Liver (tissue), 8 donors: ENCODE measurements at regions not wholly inside any gene's neighbourhood (a gene's known extent, or its start where the extent isn't known, plus 50 kb on each side); places are given as distances from the start of the nearest gene placed in this dataset.

Experiments
- DNase-seq: peaks from one replicate; pipeline ENCODE4 v3.0.0-alpha.2; 2017; ENCODE audit warnings: low spot score
- H3K27ac ChIP-seq, 2 donors: one replicate each; pipeline ENCODE4 v1.7.0; 2013; ENCODE audit warnings: inconsistent platforms in 2 of 2, low read length in 2 of 2, control low read depth in 1 of 2, low read depth in 1 of 2, mild to moderate bottlenecking in 1 of 2
- H3K27me3 ChIP-seq, 4 donors: one replicate each; pipeline versions ENCODE4 v1.6.1 to v1.7.0; 2013; ENCODE audit warnings: low read length in 3 of 4, inconsistent platforms in 1 of 4, mild to moderate bottlenecking in 1 of 4, moderate library complexity in 1 of 4; ENCODE audit not compliant: control insufficient read depth in 4 of 4, insufficient read depth in 4 of 4
- H3K36me3 ChIP-seq, 4 donors: one replicate each; pipeline versions ENCODE4 v1.6.1 to v1.7.0; 2013; ENCODE audit warnings: low read length in 3 of 4, mild to moderate bottlenecking in 3 of 4, low read depth in 1 of 4, moderate library complexity in 1 of 4; ENCODE audit not compliant: control insufficient read depth in 4 of 4, insufficient read depth in 3 of 4
- H3K4me1 ChIP-seq, 4 donors: one replicate each; pipeline versions ENCODE4 v1.6.1 to v1.7.0; 2013; ENCODE audit warnings: low read length in 3 of 4, mild to moderate bottlenecking in 3 of 4, moderate library complexity in 1 of 4; ENCODE audit not compliant: control insufficient read depth in 4 of 4, insufficient read depth in 4 of 4
- H3K4me3 ChIP-seq, 3 donors: one replicate each; pipeline versions ENCODE4 v1.6.1 to v1.7.0; 2013; ENCODE audit warnings: low read length in 3 of 3, control low read depth in 1 of 3, low read depth in 1 of 3, mild to moderate bottlenecking in 1 of 3
- H3K9ac ChIP-seq, 2 donors: one replicate each; pipeline ENCODE4 v1.7.0; 2013; ENCODE audit warnings: low read length in 2 of 2, mild to moderate bottlenecking in 2 of 2, moderate library complexity in 2 of 2, control low read depth in 1 of 2, low read depth in 1 of 2
- H3K9me3 ChIP-seq, 4 donors: one replicate each; pipeline versions ENCODE4 v1.6.1 to v1.7.0; 2013; ENCODE audit warnings: low read length in 3 of 4; ENCODE audit not compliant: control insufficient read depth in 4 of 4
- EGR1 ChIP-seq, 2 donors: IDR thresholded peaks; 2 replicates each; pipeline ENCODE4 v1.6.1; 2016 to 2018; ENCODE audit warnings: antibody characterized with exemption in 2 of 2, low read depth in 2 of 2
- FOXA1 ChIP-seq: IDR thresholded peaks from 2 replicates; pipeline ENCODE4 v1.6.1; 2016; ENCODE audit warnings: antibody characterized with exemption
- HNF4A ChIP-seq, 2 donors: conservative IDR thresholded peaks; 2 replicates each; pipeline ENCODE4 v1.6.1; 2016; ENCODE audit warnings: antibody characterized with exemption in 2 of 2, mild to moderate bottlenecking in 2 of 2
- HNF4G ChIP-seq: IDR thresholded peaks from 2 replicates; pipeline ENCODE4 v1.6.1; 2016; ENCODE audit warnings: antibody characterized with exemption
- JUND ChIP-seq, 2 donors: IDR thresholded peaks; 2 replicates each; pipeline ENCODE4 v1.6.1; 2016; ENCODE audit warnings: antibody characterized with exemption in 2 of 2
- RAD21 ChIP-seq, 2 donors: IDR thresholded peaks; 2 replicates each; pipeline ENCODE4 v1.6.1; 2016; ENCODE audit warnings: antibody characterized with exemption in 2 of 2, mild to moderate bottlenecking in 2 of 2
- RXRA ChIP-seq, 2 donors: IDR thresholded peaks; 2 replicates each; pipeline ENCODE4 v1.6.1; 2017 to 2018; ENCODE audit warnings: antibody characterized with exemption in 2 of 2, mild to moderate bottlenecking in 1 of 2
- TAF1 ChIP-seq: conservative IDR thresholded peaks from 2 replicates; pipeline ENCODE4 v1.6.1; 2016; ENCODE audit warnings: antibody characterized with exemption, mild to moderate bottlenecking
- YY1 ChIP-seq: IDR thresholded peaks from 2 replicates; pipeline ENCODE4 v1.6.1; 2016; ENCODE audit warnings: antibody characterized with exemption, mild to moderate bottlenecking
- WGBS: extraction: QIAGEN DNeasy Blood & Tissue Kit; methylation state at CpG from one replicate; pipeline ENCODE4 v1.1.7; 2013; 5-methylcytosine and 5-hydroxymethylcytosine counted together
- TF ChIP-seq, protein P1 (sequence below): IDR thresholded peaks from 2 replicates; pipeline ENCODE4 v1.6.1; 2016; ENCODE audit warnings: antibody characterized with exemption
- TF ChIP-seq, protein P2 (sequence below): IDR thresholded peaks from 2 replicates; pipeline ENCODE4 v1.6.1; 2016; ENCODE audit warnings: antibody characterized with exemption
- TF ChIP-seq, protein P3 (sequence below): fragments of 150-350 bp; IDR thresholded peaks from 2 replicates; pipeline ENCODE4 v1.5.1; 2017; ENCODE audit warnings: improper control_type of control experiment, low read depth, low read length; ENCODE audit not compliant: missing input control
- TF ChIP-seq, protein P4 (sequence below): IDR thresholded peaks from 2 replicates; pipeline ENCODE4 v1.6.1; 2016; ENCODE audit warnings: antibody characterized with exemption
- donor health status: healthy.
- donor health status: healthy.
- donor health status: healthy.
- donor health status: healthy.
- donor health status: healthy.

DNA sequence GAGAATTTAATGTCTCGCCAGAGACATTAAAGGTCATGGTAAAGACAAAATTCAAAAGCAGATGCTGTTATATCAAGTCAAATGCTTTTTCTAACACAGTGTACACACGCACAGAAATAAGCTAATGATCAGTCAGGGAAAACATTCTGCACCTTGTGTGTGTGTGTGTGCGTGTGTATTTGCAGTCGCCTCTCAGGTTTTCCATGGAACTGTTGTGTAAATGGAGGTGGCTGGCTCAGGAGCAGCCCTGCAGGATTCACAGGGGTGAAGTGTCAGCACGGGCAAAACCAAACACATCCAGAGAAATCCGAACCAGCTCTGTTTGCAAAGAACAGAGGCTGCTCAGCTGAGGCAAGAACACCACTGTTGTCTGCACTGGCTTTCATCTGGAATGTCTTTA is 76.2 kb upstream of the YWHAQ start:
- TF ChIP-seq FOXA1 = no peak
- TF ChIP-seq TAF1 = no peak
- H3K4me1 ChIP-seq = no peaks in the 10 kb centered on the region
- no peak overlapping the region for H3K27ac ChIP-seq
- 66% methylated on average over 6 of the region's 6 CpGs for WGBS
- H3K9ac ChIP-seq = no peak overlapping the region
- H3K36me3 ChIP-seq = no peaks in the 10 kb centered on the region
- DNase-seq = peak; percentile 50
- no peaks in the 10 kb centered on the region for H3K27me3 ChIP-seq
- H3K4me3 ChIP-seq = no peak overlapping the region
- no peaks in the 10 kb centered on the region for H3K9me3 ChIP-seq

DNA sequence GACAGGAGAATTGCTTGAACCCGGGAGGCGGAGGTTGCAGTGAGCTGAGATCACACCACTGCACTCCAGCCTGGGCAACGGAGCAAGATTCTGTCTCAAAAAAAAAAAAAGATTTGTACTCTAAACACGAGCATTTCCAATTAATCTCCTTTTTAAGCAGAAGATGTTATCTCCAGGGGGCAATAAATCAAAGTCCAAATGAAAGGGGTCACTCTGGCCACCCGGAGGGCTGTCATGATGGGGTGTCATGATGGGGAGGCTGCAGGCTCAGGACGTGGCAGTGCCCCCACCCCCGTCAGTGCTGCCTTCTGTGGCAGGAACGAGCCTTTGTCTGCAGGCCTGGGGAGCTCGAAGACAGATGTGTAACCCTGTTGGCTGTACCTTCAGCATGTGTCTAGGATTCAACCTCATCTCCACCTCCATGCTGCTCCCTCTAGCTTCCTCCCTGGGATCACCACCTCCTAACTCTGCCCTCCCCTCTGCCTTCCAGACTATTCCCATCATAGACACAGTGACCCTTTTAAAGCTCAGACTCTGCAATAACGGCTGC is 76.9 kb upstream of the YWHAQ start:
- no peaks in the 10 kb centered on the region for H3K27me3 ChIP-seq
- no peaks in the 10 kb centered on the region for H3K4me1 ChIP-seq
- H3K4me3 ChIP-seq = no peak overlapping the region
- WGBS = 81% methylated on average over 10 of the region's 10 CpGs
- H3K9ac ChIP-seq = no peak overlapping the region
- no peaks in the 10 kb centered on the region for H3K36me3 ChIP-seq
- no peak overlapping the region for H3K27ac ChIP-seq
- TF ChIP-seq, protein P1, sequence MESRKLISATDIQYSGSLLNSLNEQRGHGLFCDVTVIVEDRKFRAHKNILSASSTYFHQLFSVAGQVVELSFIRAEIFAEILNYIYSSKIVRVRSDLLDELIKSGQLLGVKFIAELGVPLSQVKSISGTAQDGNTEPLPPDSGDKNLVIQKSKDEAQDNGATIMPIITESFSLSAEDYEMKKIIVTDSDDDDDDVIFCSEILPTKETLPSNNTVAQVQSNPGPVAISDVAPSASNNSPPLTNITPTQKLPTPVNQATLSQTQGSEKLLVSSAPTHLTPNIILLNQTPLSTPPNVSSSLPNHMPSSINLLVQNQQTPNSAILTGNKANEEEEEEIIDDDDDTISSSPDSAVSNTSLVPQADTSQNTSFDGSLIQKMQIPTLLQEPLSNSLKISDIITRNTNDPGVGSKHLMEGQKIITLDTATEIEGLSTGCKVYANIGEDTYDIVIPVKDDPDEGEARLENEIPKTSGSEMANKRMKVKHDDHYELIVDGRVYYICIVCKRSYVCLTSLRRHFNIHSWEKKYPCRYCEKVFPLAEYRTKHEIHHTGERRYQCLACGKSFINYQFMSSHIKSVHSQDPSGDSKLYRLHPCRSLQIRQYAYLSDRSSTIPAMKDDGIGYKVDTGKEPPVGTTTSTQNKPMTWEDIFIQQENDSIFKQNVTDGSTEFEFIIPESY = no peak
- TF ChIP-seq HNF4A (conservative IDR thresholded peaks at IDR 0.05) = no peak
- no peak for TF ChIP-seq YY1
- TF ChIP-seq RXRA (IDR thresholded peaks at IDR 0.05) = no peak
- no peak for TF ChIP-seq HNF4G
- TF ChIP-seq, protein P2, sequence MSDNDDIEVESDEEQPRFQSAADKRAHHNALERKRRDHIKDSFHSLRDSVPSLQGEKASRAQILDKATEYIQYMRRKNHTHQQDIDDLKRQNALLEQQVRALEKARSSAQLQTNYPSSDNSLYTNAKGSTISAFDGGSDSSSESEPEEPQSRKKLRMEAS = no peak
- no peak for TF ChIP-seq RAD21 (IDR thresholded peaks at IDR 0.05)
- no peak for TF ChIP-seq JUND (IDR thresholded peaks at IDR 0.05)
- DNase-seq = no peak
- no peaks in the 10 kb centered on the region for H3K9me3 ChIP-seq

DNA sequence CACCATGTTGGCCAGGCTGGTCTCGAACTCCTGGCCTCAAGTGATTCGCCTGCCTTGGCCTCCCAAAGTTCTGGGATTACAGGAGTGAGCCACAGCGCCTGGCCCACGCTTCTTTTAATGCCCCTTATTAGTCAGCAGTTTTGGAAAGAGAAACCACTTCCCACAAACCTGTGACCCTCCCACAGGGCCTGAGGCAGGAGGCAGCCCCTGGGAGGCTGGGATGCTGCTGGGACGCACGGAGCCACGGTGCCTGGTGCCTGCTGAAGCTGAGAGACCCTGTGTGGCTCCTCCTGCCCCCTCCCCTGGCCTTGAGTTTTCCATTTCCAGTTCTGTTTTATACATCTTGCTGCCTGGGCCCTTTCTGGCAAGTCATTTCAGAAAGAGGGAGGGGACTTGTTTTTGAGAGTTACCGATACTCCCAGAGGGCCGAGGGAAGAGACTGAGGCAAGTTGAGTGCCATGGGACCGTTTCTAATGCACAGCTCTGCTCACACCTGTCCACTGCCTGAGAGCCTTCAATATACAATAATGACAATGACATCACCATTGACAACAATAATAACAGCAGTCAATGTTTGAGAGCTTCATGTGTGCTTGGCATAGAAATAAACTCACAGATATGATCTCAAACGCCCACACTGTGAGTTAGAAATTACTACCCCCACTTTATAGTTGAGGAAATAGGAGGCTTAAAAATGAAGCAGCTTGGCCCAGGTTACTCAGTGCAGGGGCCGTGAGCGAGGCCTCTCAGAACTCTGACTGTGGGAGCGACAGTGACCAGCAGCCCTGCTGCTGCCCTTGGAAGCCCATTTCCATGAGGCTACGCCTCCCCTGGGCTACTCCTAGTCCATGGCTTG is 78.1 kb upstream of the YWHAQ start:
- Histone ChIP-seq H3K4me1 (no peaks in the 10 kb centered on the region), H3K27ac (no peak overlapping the region), H3K4me3 (no peak overlapping the region), H3K9ac (no peak overlapping the region), H3K36me3 (no peaks in the 10 kb centered on the region), H3K27me3 (no peaks in the 10 kb centered on the region), H3K9me3 (no peaks in the 10 kb centered on the region)
- DNase-seq = no peak
- WGBS = 88% methylated on average over 15 of the region's 15 CpGs
- TF ChIP-seq FOXA1 = no peak
- TF ChIP-seq EGR1 (IDR thresholded peaks at IDR 0.05; ENCODE audit: low read depth in 2 of 2) = no peak
- TF ChIP-seq RXRA (IDR thresholded peaks at IDR 0.05) = no peak
- TF ChIP-seq YY1 = no peak
- no peak for TF ChIP-seq HNF4A (conservative IDR thresholded peaks at IDR 0.05)
- TF ChIP-seq, protein P3, sequence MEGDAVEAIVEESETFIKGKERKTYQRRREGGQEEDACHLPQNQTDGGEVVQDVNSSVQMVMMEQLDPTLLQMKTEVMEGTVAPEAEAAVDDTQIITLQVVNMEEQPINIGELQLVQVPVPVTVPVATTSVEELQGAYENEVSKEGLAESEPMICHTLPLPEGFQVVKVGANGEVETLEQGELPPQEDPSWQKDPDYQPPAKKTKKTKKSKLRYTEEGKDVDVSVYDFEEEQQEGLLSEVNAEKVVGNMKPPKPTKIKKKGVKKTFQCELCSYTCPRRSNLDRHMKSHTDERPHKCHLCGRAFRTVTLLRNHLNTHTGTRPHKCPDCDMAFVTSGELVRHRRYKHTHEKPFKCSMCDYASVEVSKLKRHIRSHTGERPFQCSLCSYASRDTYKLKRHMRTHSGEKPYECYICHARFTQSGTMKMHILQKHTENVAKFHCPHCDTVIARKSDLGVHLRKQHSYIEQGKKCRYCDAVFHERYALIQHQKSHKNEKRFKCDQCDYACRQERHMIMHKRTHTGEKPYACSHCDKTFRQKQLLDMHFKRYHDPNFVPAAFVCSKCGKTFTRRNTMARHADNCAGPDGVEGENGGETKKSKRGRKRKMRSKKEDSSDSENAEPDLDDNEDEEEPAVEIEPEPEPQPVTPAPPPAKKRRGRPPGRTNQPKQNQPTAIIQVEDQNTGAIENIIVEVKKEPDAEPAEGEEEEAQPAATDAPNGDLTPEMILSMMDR = no peak
- TF ChIP-seq, protein P4, sequence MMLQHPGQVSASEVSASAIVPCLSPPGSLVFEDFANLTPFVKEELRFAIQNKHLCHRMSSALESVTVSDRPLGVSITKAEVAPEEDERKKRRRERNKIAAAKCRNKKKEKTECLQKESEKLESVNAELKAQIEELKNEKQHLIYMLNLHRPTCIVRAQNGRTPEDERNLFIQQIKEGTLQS = no peak
- no peak for TF ChIP-seq RAD21 (IDR thresholded peaks at IDR 0.05)
